ENCODE measurements at regions not wholly inside any gene's neighbourhood (a gene's known extent, or its start where the extent isn't known, plus 50 kb on each side); places are given as distances from the start of the nearest gene placed in this dataset.

GRCh38 chrX:113947548-113947947 is 636.3 kb upstream of the HTR2C start:
- no peaks in the 10 kb centered on the region for H3K4me1 ChIP-seq (ENCODE audit: insufficient read depth, low read length)
- no peak overlapping the region for H3K9ac ChIP-seq (ENCODE audit: insufficient read depth, low read depth, low read length)
- no peak overlapping the region for H3K4me2 ChIP-seq (ENCODE audit: low read depth, low read length)
- in situ Hi-C loops (cut with HindIII; ENCODE audit: extremely low pct_ligation_motif_present, low pct_unique_long_range_greater_than_20kb), result no loop called here
- no TSS peak for BruUV-seq (replicated peaks)
- H3K79me2 ChIP-seq (ENCODE audit: insufficient read depth, low read length), result no peaks in the 10 kb centered on the region
- CTCF ChIA-PET (ENCODE audit: low intra/inter-chr PET ratio, low total read pairs), result no interaction called here
- 0% methylated on average over 1 of the region's 1 CpG for WGBS (ENCODE audit: low lambda C conversion rate)
- no peaks in the 10 kb centered on the region for H3K9me3 ChIP-seq (ENCODE audit: low read length)
- no peak overlapping the region for H3K27ac ChIP-seq (ENCODE audit: extremely low read length, insufficient read depth, low read length)
- no peak; the same call in 2 of the 3 replicates for ATAC-seq
- DNase-seq (ENCODE audit: low spot score), result peak; percentile 1
- no peak for TF ChIP-seq GATA4 (IDR thresholded peaks at IDR 0.05; ENCODE audit: borderline replicate concordance, low read depth)
- no peak for FAIRE-seq
- intact Hi-C loops (cut with micrococcal nuclease; ENCODE audit: unreplicated experiment), result no loop called here
- H3K4me3 ChIP-seq (replicated peaks in 1 of 3; ENCODE audit: insufficient read depth in 1 of 3, low read depth in 2 of 3, low read length in 3 of 3), result no peak overlapping the region
- POLR2A ChIA-PET, result no interaction called here
- no peaks in the 10 kb centered on the region for H3K36me3 ChIP-seq (replicated peaks in 1 of 2; ENCODE audit: control insufficient read depth in 1 of 2, insufficient read depth in 2 of 2, low read length in 2 of 2)
- H4K20me1 ChIP-seq (ENCODE audit: insufficient read depth, low read length), result no peaks in the 10 kb centered on the region
- H3K27me3 ChIP-seq (ENCODE audit: control insufficient read depth in 1 of 2, insufficient read depth in 2 of 2, low read length in 2 of 2), result no peaks in the 10 kb centered on the region
- no peak overlapping the region for H2AFZ ChIP-seq (ENCODE audit: low read length)

DNA sequence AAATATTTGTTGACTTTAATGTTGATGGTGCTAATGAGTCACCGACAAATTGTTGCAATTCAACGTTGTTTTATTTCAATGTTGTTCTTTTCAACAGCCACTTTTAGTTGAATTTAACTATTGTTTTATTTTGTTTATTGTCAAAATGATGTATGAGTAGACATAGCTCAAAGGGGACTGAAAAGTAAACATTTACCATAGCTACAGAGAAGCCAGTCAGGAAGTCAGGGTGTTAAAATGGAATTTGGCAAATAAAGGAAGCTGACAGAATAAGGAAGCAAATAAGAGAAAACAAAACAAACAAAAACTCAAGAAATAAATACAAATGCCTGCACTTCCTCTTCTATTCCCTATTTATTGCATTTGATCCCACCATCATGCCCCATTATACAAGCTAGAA is 648.4 kb upstream of the HTR2C start:
- no peak overlapping the region for H3K4me2 ChIP-seq (ENCODE audit: low read depth, low read length)
- TF ChIP-seq FOXP4 (CRISPR knock-in tag; IDR thresholded peaks at IDR 0.05) (peak; percentile 28; the same call in 1 of the 2 replicates), ELF3 (CRISPR knock-in tag; IDR thresholded peaks at IDR 0.05) (0 out of 2 replicates have a peak, but pooled peaks have one; percentile 27), ZNF160 (CRISPR knock-in tag; IDR thresholded peaks at IDR 0.05) (no peak), TBX3 (IDR thresholded peaks at IDR 0.05; ENCODE audit: borderline replicate concordance) (peak; percentile 39; the same call in 1 of the 2 replicates), FOXP1 (IDR thresholded peaks at IDR 0.05) (no peak), FOXP1 (CRISPR knock-in tag; IDR thresholded peaks at IDR 0.05) (peak; percentile 57; the same call in 1 of the 2 replicates)
- ATAC-seq (no peak), FAIRE-seq (no peak), DNase-seq (ENCODE audit: low spot score) (no peak)
- ChIA-PET POLR2A (no interaction called here), CTCF (ENCODE audit: low intra/inter-chr PET ratio, low total read pairs) (no interaction called here)
- H3K36me3 ChIP-seq (replicated peaks in 1 of 2; ENCODE audit: control insufficient read depth in 1 of 2, insufficient read depth in 2 of 2, low read length in 2 of 2), result no peaks in the 10 kb centered on the region
- no TSS peak for BruUV-seq (replicated peaks)
- H3K27me3 ChIP-seq (ENCODE audit: control insufficient read depth in 1 of 2, insufficient read depth in 2 of 2, low read length in 2 of 2), result no peaks in the 10 kb centered on the region
- 29% methylated on average over 2 of the region's 2 CpGs for WGBS (ENCODE audit: low lambda C conversion rate)
- H3K79me2 ChIP-seq (ENCODE audit: insufficient read depth, low read length), result no peaks in the 10 kb centered on the region
- H4K20me1 ChIP-seq (ENCODE audit: insufficient read depth, low read length), result no peaks in the 10 kb centered on the region
- peaks cover 12% of the 10 kb centered on the region for H3K4me1 ChIP-seq (ENCODE audit: insufficient read depth, low read length)
- H3K27ac ChIP-seq (ENCODE audit: extremely low read length, insufficient read depth, low read length), result no peak overlapping the region
- H3K4me3 ChIP-seq (replicated peaks in 1 of 3; ENCODE audit: insufficient read depth in 1 of 3, low read depth in 2 of 3, low read length in 3 of 3), result no peak overlapping the region
- no peak overlapping the region for H3K9ac ChIP-seq (ENCODE audit: insufficient read depth, low read depth, low read length)
- no peak overlapping the region for H2AFZ ChIP-seq (ENCODE audit: low read length)
- in situ Hi-C loops (cut with HindIII; ENCODE audit: extremely low pct_ligation_motif_present, low pct_unique_long_range_greater_than_20kb) (no loop called here), intact Hi-C loops (cut with micrococcal nuclease; ENCODE audit: unreplicated experiment) (no loop called here)
- H3K9me3 ChIP-seq (ENCODE audit: low read length), result no peaks in the 10 kb centered on the region
